SK-N-SH (cell line): ENCODE measurements at regions not wholly inside any gene's neighbourhood (a gene's known extent, or its start where the extent isn't known, plus 50 kb on each side); places are given as distances from the start of the nearest gene placed in this dataset.

Experiments used
- CTCF ChIP-seq: fragments of 200-600 bp; sonication (generic); IDR thresholded peaks from 2 replicates; pipeline ENCODE4 v1.6.1; 2017; ENCODE audit warnings: antibody characterized with exemption, mild to moderate bottlenecking, moderate library complexity
- ELF1 ChIP-seq: IDR thresholded peaks from 2 replicates; pipeline ENCODE4 v1.4.0; 2012
- SIN3A ChIP-seq: IDR thresholded peaks from 2 replicates; pipeline ENCODE4 v1.6.1; 2012; ENCODE audit warnings: low read depth, mild to moderate bottlenecking, low read length, moderate library complexity, borderline replicate concordance

GRCh38 chr3:24566927-24567326 is 72.3 kb upstream of the THRB start:
- TF ChIP-seq CTCF (no peak), SIN3A (no peak), ELF1 (no peak)
